ENCODE measurements at regions not wholly inside any gene's neighbourhood (a gene's known extent, or its start where the extent isn't known, plus 50 kb on each side); places are given as distances from the start of the nearest gene placed in this dataset.

- H3K27ac ChIP-seq: no peak overlapping the region
- CTCF ChIA-PET: interaction anchor here (0.6 kb wide), 1 partner anchor 1049 kb away, joined by 4 read pairs; no protein-coding TSS in a partner anchor
- no peaks in the 10 kb centered on the region for H3K4me1 ChIP-seq
- POLR2A ChIA-PET: no interaction called here
- DNase-seq (ENCODE audit: low read depth in 1 of 2, low spot score in 1 of 2): no peak
- H3K4me2 ChIP-seq: no peak overlapping the region
- H3K4me3 ChIP-seq: no peak overlapping the region
- WGBS (ENCODE audit: missing lambda C conversion rate): 2% methylated on average over 5 of the region's 5 CpGs
- no peak for FAIRE-seq
- no peak for ATAC-seq
- H3K9me3 ChIP-seq: 0 out of 3 replicates have a peak, but pooled peaks cover 3% of the 10 kb centered on the region
- TF ChIP-seq CBX8 (IDR thresholded peaks at IDR 0.05): no peak
- no peak for TF ChIP-seq RFX5 (IDR thresholded peaks at IDR 0.05)
- TF ChIP-seq MAFK (IDR thresholded peaks at IDR 0.05; ENCODE audit: partially characterized antibody): peak; percentile 53
- TF ChIP-seq MAZ (IDR thresholded peaks at IDR 0.05; ENCODE audit: borderline replicate concordance, low read depth, low read length): no peak
- no peak for TF ChIP-seq ZFP36 (IDR thresholded peaks at IDR 0.05; ENCODE audit: borderline replicate concordance, partially characterized antibody)
- no peak for TF ChIP-seq ZNF302 (CRISPR knock-in tag; IDR thresholded peaks at IDR 0.05)
These were observed 1374.3 kb upstream of the DDX18 start for GRCh38 chr2:116440104-116440653.

- no peak overlapping the region for H3K27ac ChIP-seq
- FAIRE-seq (no peak), ATAC-seq (no peak), DNase-seq (ENCODE audit: low read depth in 1 of 2, low spot score in 1 of 2) (no peak)
- H3K4me3 ChIP-seq: no peak overlapping the region
- no peak overlapping the region for H3K4me2 ChIP-seq
- ChIA-PET POLR2A (no interaction called here), CTCF (no interaction called here)
- WGBS (ENCODE audit: missing lambda C conversion rate): 0% methylated on average over 3 of the region's 3 CpGs
- H3K4me1 ChIP-seq: no peaks in the 10 kb centered on the region
- TF ChIP-seq MAFK (IDR thresholded peaks at IDR 0.05; ENCODE audit: partially characterized antibody): peak; percentile 69
- no peak for TF ChIP-seq CEBPB (IDR thresholded peaks at IDR 0.05)
- no peak for TF ChIP-seq KDM1A (IDR thresholded peaks at IDR 0.05; ENCODE audit: low read depth)
- 0 out of 3 replicates have a peak, but pooled peaks cover 3% of the 10 kb centered on the region for H3K9me3 ChIP-seq
These were observed 1372.1 kb upstream of the DDX18 start for GRCh38 chr2:116442418-116442817.

GRCh38 chr2:116444256-116444872 lies 1370.1 kb upstream of the DDX18 start:
- Histone ChIP-seq H3K27ac (no peak overlapping the region), H3K9me3 (peaks cover 3% of the 10 kb centered on the region; the same call in 1 of the 3 replicates), H3K4me3 (no peak overlapping the region), H3K4me1 (no peaks in the 10 kb centered on the region), H3K4me2 (no peak overlapping the region)
- DNase-seq (ENCODE audit: low read depth in 1 of 2, low spot score in 1 of 2) (no peak), FAIRE-seq (no peak), ATAC-seq (no peak)
- ChIA-PET POLR2A (no interaction called here), CTCF (no interaction called here)
- TF ChIP-seq CHD2 (IDR thresholded peaks at IDR 0.05; ENCODE audit: low read length, partially characterized antibody) (no peak), POLR2A (IDR thresholded peaks at IDR 0.05; ENCODE audit: low read length) (no peak), E2F6 (IDR thresholded peaks at IDR 0.05; ENCODE audit: borderline replicate concordance, low read depth) (no peak), CEBPB (IDR thresholded peaks at IDR 0.05) (no peak), FOXS1 (CRISPR knock-in tag; IDR thresholded peaks at IDR 0.05) (no peak), TFCP2L1 (CRISPR knock-in tag; IDR thresholded peaks at IDR 0.05) (no peak), ZNF302 (CRISPR knock-in tag; IDR thresholded peaks at IDR 0.05) (no peak), GATA3 (IDR thresholded peaks at IDR 0.05; ENCODE audit: borderline replicate concordance) (no peak), JUN (IDR thresholded peaks at IDR 0.05) (no peak), HOXA7 (CRISPR knock-in tag; IDR thresholded peaks at IDR 0.05) (no peak), HEYL (CRISPR knock-in tag; IDR thresholded peaks at IDR 0.05) (no peak), CBX2 (IDR thresholded peaks at IDR 0.05; ENCODE audit: borderline replicate concordance, low read depth) (no peak), ZC3H11A (IDR thresholded peaks at IDR 0.05) (no peak), CHD4 (IDR thresholded peaks at IDR 0.05; ENCODE audit: borderline replicate concordance) (no peak), ELK1 (IDR thresholded peaks at IDR 0.05; ENCODE audit: low read depth, low read length) (no peak)
- 0% methylated on average over 1 of the region's 1 CpG for WGBS (ENCODE audit: missing lambda C conversion rate)

All from A549 (cell line).